K562 (cell line): ENCODE measurements at regions not wholly inside any gene's neighbourhood (a gene's known extent, or its start where the extent isn't known, plus 50 kb on each side); places are given as distances from the start of the nearest gene placed in this dataset.

Experiments used
- ATAC-seq: fragments of 200-7000 bp; cut with Tn5 transposase; 3 replicates; pipeline ENCODE4 v1.9.1; 2020; ENCODE audit warnings: moderate library complexity
- BruUV-seq: library from RNA; stranded (reverse); fragments of 400-500 nt; replicated peaks from 2 replicates; lab custom pipeline; 2021; lab: Mats Ljungman, UMichigan
- CTCF ChIA-PET: fragments of 300-600 bp; formaldehyde crosslinking; extraction: SDS; loops from one replicate; lab custom pipeline; 2021; ENCODE audit warnings: low intra/inter-chr PET ratio; lab: Yijun Ruan, JAX
- POLR2A ChIA-PET: fragments of 300-600, 350-650 bp; sonication (Branson Sonifier 250); formaldehyde crosslinking; extraction: SDS; loops from one replicate; lab custom pipeline; 2021; ENCODE audit warnings: antibody characterized with exemption, inconsistent platforms; lab: Yijun Ruan, JAX
- DNase-seq, 4 experiments: peaks; one replicate each; pipeline versions ENCODE4 v3.0.0 to v3.0.0-alpha.2; 2011 to 2018; ENCODE audit warnings: low spot score in 3 of 4, mixed read lengths in 3 of 4; ENCODE audit errors: extremely low read depth in 1 of 4
- FAIRE-seq: peaks from 2 replicates; lab custom pipeline; 2011; peaks lifted over from hg19 to GRCh38; lab: Jason Lieb, UNC
- H2AFZ ChIP-seq: 2 replicates; pipeline ENCODE4 v1.6.0; 2011; ENCODE audit warnings: low read depth, low read length, control low read depth, inconsistent platforms
- H3K27ac ChIP-seq: fragments of 200-600 bp; 3 replicates; pipeline ENCODE4 v1.8.0; 2011; ENCODE audit warnings: low read depth, mild to moderate bottlenecking, control low read depth, inconsistent platforms, low read length, moderate library complexity, mixed read lengths; ENCODE audit errors: extremely low read depth
- H3K27me3 ChIP-seq, 2 experiments: fragments of 300-600 bp in 1 of 2; 2 replicates in 1 of 2; 3 replicates in 1 of 2; pipeline versions ENCODE4 v1.6.0 to v1.8.0; 2011; ENCODE audit warnings: inconsistent platforms in 2 of 2, low read length in 2 of 2, mild to moderate bottlenecking in 1 of 2, mixed read lengths in 1 of 2, moderate library complexity in 1 of 2; ENCODE audit not compliant: control insufficient read depth in 2 of 2, insufficient read depth in 2 of 2
- H3K36me3 ChIP-seq: fragments of 300-600 bp; 3 replicates; pipeline ENCODE4 v1.8.0; 2011; ENCODE audit warnings: mild to moderate bottlenecking, low read length, inconsistent platforms; ENCODE audit not compliant: control insufficient read depth, insufficient read depth
- H3K4me1 ChIP-seq, 2 experiments: fragments of 200-600 bp in 1 of 2; replicated peaks in 1 of 2; 2 replicates in 1 of 2; 3 replicates in 1 of 2; pipeline versions ENCODE4 v1.5.1 to v1.8.0; 2011; ENCODE audit warnings: inconsistent platforms in 2 of 2, low read length in 2 of 2, mild to moderate bottlenecking in 1 of 2, mixed read lengths in 1 of 2, moderate library complexity in 1 of 2; ENCODE audit not compliant: control insufficient read depth in 2 of 2, insufficient read depth in 2 of 2
- H3K4me2 ChIP-seq: 2 replicates; pipeline ENCODE4 v1.6.1; 2011; ENCODE audit warnings: low read length, control low read depth, inconsistent platforms, mixed read lengths; ENCODE audit not compliant: insufficient read depth
- H3K4me3 ChIP-seq: fragments of 200-600 bp; sonication (generic), shearing (Covaris generic); 2 replicates; pipeline ENCODE4 v1.5.1; 2016; ENCODE audit warnings: control low read depth, inconsistent platforms
- H3K79me2 ChIP-seq: fragments of 200-600 bp; 3 replicates; pipeline ENCODE4 v1.8.0; 2011; ENCODE audit warnings: low read length, inconsistent platforms; ENCODE audit not compliant: control insufficient read depth, insufficient read depth
- H3K9ac ChIP-seq, 2 experiments: 2 replicates each; pipeline versions ENCODE4 v1.6.0 to v1.6.1; 2011; ENCODE audit warnings: low read depth in 2 of 2, low read length in 2 of 2, control low read depth in 1 of 2, inconsistent platforms in 1 of 2, mild to moderate bottlenecking in 1 of 2, mixed read lengths in 1 of 2; ENCODE audit not compliant: insufficient read depth in 1 of 2
- H3K9me1 ChIP-seq: one replicate; pipeline ENCODE4 v1.6.0; 2011; ENCODE audit warnings: inconsistent platforms, mild to moderate bottlenecking, low read length, moderate library complexity; ENCODE audit not compliant: control insufficient read depth, insufficient read depth
- H3K9me3 ChIP-seq: replicated peaks from 2 replicates; pipeline ENCODE4 v1.5.1; 2011; ENCODE audit warnings: low read depth, low read length, inconsistent platforms; ENCODE audit not compliant: control insufficient read depth, insufficient read depth
- H4K20me1 ChIP-seq: replicated peaks from 2 replicates; pipeline ENCODE4 v1.6.1; 2011; ENCODE audit warnings: low read length, inconsistent platforms, mixed read lengths; ENCODE audit not compliant: control insufficient read depth, insufficient read depth
- CBFA2T3 ChIP-seq: fragments of 450-650 bp; IDR thresholded peaks from 2 replicates; pipeline ENCODE4 v1.6.1; 2017
- GABPA ChIP-seq: fragments of 200-800 bp; sonication (Bioruptor generic); conservative IDR thresholded peaks from 2 replicates; pipeline ENCODE4 v1.6.1; 2016; ENCODE audit warnings: low read depth, missing genetic modification characterization, missing compliant biosample characterization
- HIVEP1 ChIP-seq: fragments of 250-450 bp; sonication (Bioruptor Pico); IDR thresholded peaks from 2 replicates; pipeline ENCODE4 v1.4.0; 2020; ENCODE audit warnings: mild to moderate bottlenecking
- HNRNPL ChIP-seq: fragments of 200-400 bp; formaldehyde crosslinking; IDR thresholded peaks from 2 replicates; pipeline ENCODE4 v1.6.1; 2017; ENCODE audit warnings: low read depth, mild to moderate bottlenecking, low read length
- LCOR ChIP-seq: sonication (generic); formaldehyde crosslinking; IDR thresholded peaks from 2 replicates; pipeline ENCODE4 v1.8.0; 2022; ENCODE audit warnings: mild to moderate bottlenecking, missing genetic modification reagents
- MAZ ChIP-seq, 2 experiments: fragments of 450-650 bp in 1 of 2; sonication (generic) in 1 of 2; formaldehyde crosslinking; IDR thresholded peaks in 1 of 2; conservative IDR thresholded peaks in 1 of 2; 2 replicates each; pipeline versions ENCODE4 v1.4.0 to v1.5.0; 2020; ENCODE audit warnings: mild to moderate bottlenecking in 1 of 2, missing genetic modification reagents in 1 of 2
- PCBP1 ChIP-seq: fragments of 200-400 bp; formaldehyde crosslinking; IDR thresholded peaks from 2 replicates; pipeline ENCODE4 v1.6.1; 2018; ENCODE audit warnings: mild to moderate bottlenecking, low read depth, low read length; ENCODE audit not compliant: poor library complexity, severe bottlenecking
- PHF20 ChIP-seq: fragments of 450-650 bp; IDR thresholded peaks from 2 replicates; pipeline ENCODE4 v1.6.1; 2018; ENCODE audit not compliant: partially characterized antibody
- SMAD2 ChIP-seq: fragments of 150-350 bp; IDR thresholded peaks from 2 replicates; pipeline ENCODE4 v1.6.1; 2014; ENCODE audit warnings: low read depth, mild to moderate bottlenecking, low read length
- ZNF140 ChIP-seq: fragments of 250-450 bp; sonication (Bioruptor Pico); IDR thresholded peaks from 2 replicates; pipeline ENCODE4 v1.8.0; 2021; ENCODE audit warnings: moderate library complexity, mild to moderate bottlenecking, inconsistent platforms
- ZNF780A ChIP-seq: fragments of 250-450 bp; sonication (Bioruptor Pico); IDR thresholded peaks from 2 replicates; pipeline ENCODE4 v1.5.0; 2021; ENCODE audit warnings: mild to moderate bottlenecking
- ZNF79 ChIP-seq: fragments of 250-450 bp; sonication (Bioruptor Pico); IDR thresholded peaks from 2 replicates; pipeline ENCODE4 v1.4.0; 2020; ENCODE audit warnings: low read depth, mild to moderate bottlenecking, moderate library complexity
- WGBS: fragments of 100-300 bp; shearing (Covaris generic); methylation state at CpG from one replicate; pipeline ENCODE4 v1.1.6; 2016; ENCODE audit warnings: low coverage, mixed read lengths; ENCODE audit not compliant: insufficient coverage; ENCODE audit errors: missing lambda C conversion rate; 5-methylcytosine and 5-hydroxymethylcytosine counted together
- in situ Hi-C: fragments of 300-500 bp; cut with MboI; formaldehyde crosslinking; loops from 4 replicates; pipeline ENCODE4 v1.15.0; 2018; ENCODE audit warnings: inconsistent platforms, mixed read lengths
- intact Hi-C: fragments of 100-400 bp; cut with micrococcal nuclease; formaldehyde crosslinking; loops from 2 replicates; pipeline ENCODE4 v1.14.2; 2022
- TF ChIP-seq, protein P1 (sequence below): fragments of 450-650 bp; IDR thresholded peaks from one replicate; pipeline ENCODE4 v1.6.1; 2018; ENCODE audit warnings: mild to moderate bottlenecking, moderate library complexity; ENCODE audit not compliant: partially characterized antibody
- TF ChIP-seq, protein P2 (sequence below), 3 experiments: fragments of 200-800 bp in 1 of 3; fragments of 250-450 bp in 1 of 3; fragments of 450-650 bp in 1 of 3; sonication (Bioruptor Pico) in 1 of 3; sonication (Bioruptor generic) in 1 of 3; formaldehyde crosslinking in 1 of 3; IDR thresholded peaks; 2 replicates each; pipeline versions ENCODE4 v1.6.1 to v1.8.0; 2016 to 2022; ENCODE audit warnings: mild to moderate bottlenecking in 2 of 3, missing genetic modification characterization in 2 of 3, missing compliant biosample characterization in 1 of 3, moderate library complexity in 1 of 3
- TF ChIP-seq, protein P3 (sequence below): conservative IDR thresholded peaks from 2 replicates; pipeline ENCODE4 v1.6.1; 2011; ENCODE audit warnings: low read depth, mild to moderate bottlenecking, low read length; ENCODE audit not compliant: control insufficient read depth
- TF ChIP-seq, protein P4 (sequence below): fragments of 450-650 bp; formaldehyde crosslinking; IDR thresholded peaks from 2 replicates; pipeline ENCODE4 v1.4.0; 2020; ENCODE audit warnings: mild to moderate bottlenecking, mixed read lengths

DNA sequence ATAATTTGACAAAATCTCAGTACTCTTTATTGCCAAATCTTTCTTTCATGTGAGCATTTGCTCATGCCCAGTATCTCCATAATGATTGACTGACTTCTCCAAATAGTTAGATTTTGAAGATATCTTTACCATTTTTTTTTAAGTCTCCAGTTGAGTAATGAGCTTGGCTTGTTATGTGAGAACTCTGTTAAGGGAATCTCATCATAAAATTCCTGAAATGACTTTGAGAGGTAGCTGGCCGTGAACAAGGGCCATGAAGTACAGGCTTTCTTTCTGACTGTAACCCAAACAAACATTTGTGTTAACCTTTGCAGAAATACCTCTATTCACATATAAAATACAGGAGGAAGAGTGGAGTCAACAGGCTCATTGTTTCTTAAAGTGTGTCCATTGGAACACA lies 449.7 kb downstream of the IRS2 start:
- intact Hi-C loops: no loop called here
- ChIA-PET POLR2A (no interaction called here), CTCF (no interaction called here)
- Histone ChIP-seq H3K4me2 (no peak overlapping the region), H4K20me1 (no peaks in the 10 kb centered on the region), H3K4me3 (no peak overlapping the region), H3K36me3 (no peaks in the 10 kb centered on the region), H3K27ac (no peak overlapping the region), H3K9me1 (no peaks in the 10 kb centered on the region), H3K27me3 (0 out of 5 replicates have a peak, but pooled peaks cover 0 to 7% of the 10 kb centered on the region in 2 experiments), H3K9ac (no peak overlapping the region), H2AFZ (no peak overlapping the region), H3K9me3 (no peaks in the 10 kb centered on the region), H3K4me1 (no peaks in the 10 kb centered on the region), H3K79me2 (no peaks in the 10 kb centered on the region)
- BruUV-seq: no TSS peak
- FAIRE-seq (no peak), ATAC-seq (no peak), DNase-seq (no peak)
- in situ Hi-C loops: no loop called here
- WGBS: 0% methylated on average over 1 of the region's 1 CpG
- no peak for TF ChIP-seq LCOR
- TF ChIP-seq GABPA (tag): no peak
- no peak for TF ChIP-seq SMAD2
- TF ChIP-seq, protein P1, sequence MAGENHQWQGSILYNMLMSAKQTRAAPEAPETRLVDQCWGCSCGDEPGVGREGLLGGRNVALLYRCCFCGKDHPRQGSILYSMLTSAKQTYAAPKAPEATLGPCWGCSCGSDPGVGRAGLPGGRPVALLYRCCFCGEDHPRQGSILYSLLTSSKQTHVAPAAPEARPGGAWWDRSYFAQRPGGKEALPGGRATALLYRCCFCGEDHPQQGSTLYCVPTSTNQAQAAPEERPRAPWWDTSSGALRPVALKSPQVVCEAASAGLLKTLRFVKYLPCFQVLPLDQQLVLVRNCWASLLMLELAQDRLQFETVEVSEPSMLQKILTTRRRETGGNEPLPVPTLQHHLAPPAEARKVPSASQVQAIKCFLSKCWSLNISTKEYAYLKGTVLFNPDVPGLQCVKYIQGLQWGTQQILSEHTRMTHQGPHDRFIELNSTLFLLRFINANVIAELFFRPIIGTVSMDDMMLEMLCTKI: no peak
- no peak for TF ChIP-seq HIVEP1 (CRISPR knock-in tag)
- TF ChIP-seq, protein P2, sequence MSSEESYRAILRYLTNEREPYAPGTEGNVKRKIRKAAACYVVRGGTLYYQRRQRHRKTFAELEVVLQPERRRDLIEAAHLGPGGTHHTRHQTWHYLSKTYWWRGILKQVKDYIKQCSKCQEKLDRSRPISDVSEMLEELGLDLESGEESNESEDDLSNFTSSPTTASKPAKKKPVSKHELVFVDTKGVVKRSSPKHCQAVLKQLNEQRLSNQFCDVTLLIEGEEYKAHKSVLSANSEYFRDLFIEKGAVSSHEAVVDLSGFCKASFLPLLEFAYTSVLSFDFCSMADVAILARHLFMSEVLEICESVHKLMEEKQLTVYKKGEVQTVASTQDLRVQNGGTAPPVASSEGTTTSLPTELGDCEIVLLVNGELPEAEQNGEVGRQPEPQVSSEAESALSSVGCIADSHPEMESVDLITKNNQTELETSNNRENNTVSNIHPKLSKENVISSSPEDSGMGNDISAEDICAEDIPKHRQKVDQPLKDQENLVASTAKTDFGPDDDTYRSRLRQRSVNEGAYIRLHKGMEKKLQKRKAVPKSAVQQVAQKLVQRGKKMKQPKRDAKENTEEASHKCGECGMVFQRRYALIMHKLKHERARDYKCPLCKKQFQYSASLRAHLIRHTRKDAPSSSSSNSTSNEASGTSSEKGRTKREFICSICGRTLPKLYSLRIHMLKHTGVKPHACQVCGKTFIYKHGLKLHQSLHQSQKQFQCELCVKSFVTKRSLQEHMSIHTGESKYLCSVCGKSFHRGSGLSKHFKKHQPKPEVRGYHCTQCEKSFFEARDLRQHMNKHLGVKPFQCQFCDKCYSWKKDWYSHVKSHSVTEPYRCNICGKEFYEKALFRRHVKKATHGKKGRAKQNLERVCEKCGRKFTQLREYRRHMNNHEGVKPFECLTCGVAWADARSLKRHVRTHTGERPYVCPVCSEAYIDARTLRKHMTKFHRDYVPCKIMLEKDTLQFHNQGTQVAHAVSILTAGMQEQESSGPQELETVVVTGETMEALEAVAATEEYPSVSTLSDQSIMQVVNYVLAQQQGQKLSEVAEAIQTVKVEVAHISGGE (CRISPR knock-in tag; IDR thresholded peaks at IDR 0.05): no peak
- TF ChIP-seq CBFA2T3: no peak
- TF ChIP-seq MAZ (CRISPR knock-in tag; conservative IDR thresholded peaks at IDR 0.05 in 1 of 2, IDR thresholded peaks at IDR 0.05 in 1 of 2): no peak
- TF ChIP-seq ZNF140 (CRISPR knock-in tag): no peak
- no peak for TF ChIP-seq PHF20
- TF ChIP-seq, protein P3, sequence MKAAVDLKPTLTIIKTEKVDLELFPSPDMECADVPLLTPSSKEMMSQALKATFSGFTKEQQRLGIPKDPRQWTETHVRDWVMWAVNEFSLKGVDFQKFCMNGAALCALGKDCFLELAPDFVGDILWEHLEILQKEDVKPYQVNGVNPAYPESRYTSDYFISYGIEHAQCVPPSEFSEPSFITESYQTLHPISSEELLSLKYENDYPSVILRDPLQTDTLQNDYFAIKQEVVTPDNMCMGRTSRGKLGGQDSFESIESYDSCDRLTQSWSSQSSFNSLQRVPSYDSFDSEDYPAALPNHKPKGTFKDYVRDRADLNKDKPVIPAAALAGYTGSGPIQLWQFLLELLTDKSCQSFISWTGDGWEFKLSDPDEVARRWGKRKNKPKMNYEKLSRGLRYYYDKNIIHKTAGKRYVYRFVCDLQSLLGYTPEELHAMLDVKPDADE: no peak
- no peak for TF ChIP-seq PCBP1
- no peak for TF ChIP-seq ZNF79 (CRISPR knock-in tag)
- TF ChIP-seq, protein P4, sequence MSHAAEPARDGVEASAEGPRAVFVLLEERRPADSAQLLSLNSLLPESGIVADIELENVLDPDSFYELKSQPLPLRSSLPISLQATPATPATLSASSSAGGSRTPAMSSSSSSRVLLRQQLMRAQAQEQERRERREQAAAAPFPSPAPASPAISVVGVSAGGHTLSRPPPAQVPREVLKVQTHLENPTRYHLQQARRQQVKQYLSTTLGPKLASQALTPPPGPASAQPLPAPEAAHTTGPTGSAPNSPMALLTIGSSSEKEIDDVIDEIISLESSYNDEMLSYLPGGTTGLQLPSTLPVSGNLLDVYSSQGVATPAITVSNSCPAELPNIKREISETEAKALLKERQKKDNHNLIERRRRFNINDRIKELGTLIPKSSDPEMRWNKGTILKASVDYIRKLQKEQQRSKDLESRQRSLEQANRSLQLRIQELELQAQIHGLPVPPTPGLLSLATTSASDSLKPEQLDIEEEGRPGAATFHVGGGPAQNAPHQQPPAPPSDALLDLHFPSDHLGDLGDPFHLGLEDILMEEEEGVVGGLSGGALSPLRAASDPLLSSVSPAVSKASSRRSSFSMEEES (CRISPR knock-in tag): no peak
- TF ChIP-seq HNRNPL: no peak
- TF ChIP-seq ZNF780A (CRISPR knock-in tag): no peak
